ENCODE measurements at regions not wholly inside any gene's neighbourhood (a gene's known extent, or its start where the extent isn't known, plus 50 kb on each side); places are given as distances from the start of the nearest gene placed in this dataset.
"Not testable (repeated sequence)": the region's sequence is repeated elsewhere in the genome, so short reads cannot be mapped to it uniquely, and the experiment has no call there.

- no peak for TF ChIP-seq CTCF (conservative IDR thresholded peaks at IDR 0.05)
- no peak overlapping the region for H3K27ac ChIP-seq
These were observed 623.9 kb downstream of the DOK5 start for GRCh38 chr20:55099251-55099650.

- TF ChIP-seq CTCF (conservative IDR thresholded peaks at IDR 0.05): no peak
- H3K27ac ChIP-seq: no peak overlapping the region
These were observed 622.2 kb downstream of the DOK5 start for GRCh38 chr20:55097621-55098020.

GRCh38 chr20:55095745-55096400 is 620.5 kb downstream of the DOK5 start:
- TF ChIP-seq CTCF (conservative IDR thresholded peaks at IDR 0.05): no peak
- H3K27ac ChIP-seq: no peak overlapping the region

GRCh38 chr20:55094353-55094861 is 619.0 kb downstream of the DOK5 start:
- H3K27ac ChIP-seq: no peak overlapping the region

GRCh38 chr20:55090286-55090685 is 614.9 kb downstream of the DOK5 start:
- no peak overlapping the region for H3K27ac ChIP-seq
- no peak for TF ChIP-seq CTCF (conservative IDR thresholded peaks at IDR 0.05)

More at GRCh38 chr20:55094353-55094861, 619.0 kb downstream of the DOK5 start:
- TF ChIP-seq CTCF (conservative IDR thresholded peaks at IDR 0.05): no peak

- no peak for TF ChIP-seq CTCF (conservative IDR thresholded peaks at IDR 0.05)
- H3K27ac ChIP-seq: no peak overlapping the region
These were observed 611.0 kb downstream of the DOK5 start for GRCh38 chr20:55086421-55086820.

GRCh38 chr20:55079917-55080316 is 604.5 kb downstream of the DOK5 start:
- H3K27ac ChIP-seq: no peak overlapping the region
- no peak for TF ChIP-seq CTCF (conservative IDR thresholded peaks at IDR 0.05)

GRCh38 chr20:55074266-55074840 is 599.0 kb downstream of the DOK5 start:
- H3K27ac ChIP-seq: not testable (repeated sequence)
